RWPE1 (cell line): ENCODE measurements at regions not wholly inside any gene's neighbourhood (a gene's known extent, or its start where the extent isn't known, plus 50 kb on each side); places are given as distances from the start of the nearest gene placed in this dataset.

Experiments used
- CTCF ChIA-PET: fragments of 350-600 bp; sonication (Branson Sonifier 250); formaldehyde crosslinking; extraction: SDS; loops from one replicate; lab custom pipeline; 2021; lab: Yijun Ruan, JAX
- POLR2A ChIA-PET: fragments of 400-600 bp; formaldehyde crosslinking; extraction: SDS; loops from one replicate; lab custom pipeline; 2020; ENCODE audit warnings: antibody characterized with exemption; ENCODE audit not compliant: low non-redundant PET; lab: Yijun Ruan, JAX
- DNase-seq: peaks from one replicate; pipeline ENCODE4 v3.0.0; 2012; ENCODE audit warnings: low spot score
- H3K27ac ChIP-seq: fragments of 450-650 bp; 2 replicates; pipeline ENCODE4 v1.5.1; 2017
- TF ChIP-seq, protein P1 (sequence below): fragments of 450-650 bp; conservative IDR thresholded peaks from 2 replicates; pipeline ENCODE4 v1.5.1; 2017; ENCODE audit warnings: low read depth, mild to moderate bottlenecking

DNA sequence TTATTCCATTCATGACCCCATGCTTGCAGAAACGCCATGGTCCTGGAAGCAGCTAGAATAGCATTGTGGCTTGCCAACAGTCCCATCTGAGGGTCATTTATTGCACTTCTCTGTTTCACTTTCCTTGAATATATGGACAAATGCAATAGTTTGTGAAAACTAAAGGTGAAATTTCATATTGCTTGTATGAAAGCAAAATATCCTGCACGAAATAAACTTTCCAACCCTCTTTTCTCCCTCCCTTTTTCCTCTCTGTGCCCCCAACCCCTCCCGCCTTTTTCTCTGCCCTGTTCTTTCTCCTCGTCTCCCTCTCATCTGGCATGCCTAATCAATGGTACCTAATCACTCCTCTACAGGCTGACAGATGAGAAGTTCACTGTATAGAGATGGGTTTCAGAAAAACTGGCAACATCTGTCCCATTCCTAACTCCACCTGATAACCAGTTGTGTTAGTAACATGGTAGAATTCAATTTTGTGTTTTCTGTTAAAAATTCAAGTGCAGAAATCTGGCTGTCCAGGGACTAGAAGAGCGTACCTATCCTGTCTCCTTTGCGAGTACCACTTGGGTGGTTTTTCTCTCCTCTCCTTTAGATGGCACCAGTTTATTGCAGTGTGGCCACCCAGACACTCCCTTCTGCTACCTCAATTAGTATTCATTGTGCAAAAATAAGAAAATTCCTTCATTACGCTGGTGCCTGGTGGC is 198.6 kb downstream of the FOXA2 start:
- DNase-seq: peak; percentile 38
- POLR2A ChIA-PET: no interaction called here
- CTCF ChIA-PET: interaction anchor here (0.6 to 0.7 kb wide), 3 partner anchors 21 to 1354 kb away, joined by 3 to 5 read pairs (median 3); no protein-coding TSS in a partner anchor

GRCh38 chr20:22384978-22385377 is 199.4 kb downstream of the FOXA2 start:
- POLR2A ChIA-PET: interaction anchor here (0.6 kb wide), 1 partner anchor 33 kb away, joined by 7 read pairs; no protein-coding TSS in a partner anchor
- TF ChIP-seq, protein P1, sequence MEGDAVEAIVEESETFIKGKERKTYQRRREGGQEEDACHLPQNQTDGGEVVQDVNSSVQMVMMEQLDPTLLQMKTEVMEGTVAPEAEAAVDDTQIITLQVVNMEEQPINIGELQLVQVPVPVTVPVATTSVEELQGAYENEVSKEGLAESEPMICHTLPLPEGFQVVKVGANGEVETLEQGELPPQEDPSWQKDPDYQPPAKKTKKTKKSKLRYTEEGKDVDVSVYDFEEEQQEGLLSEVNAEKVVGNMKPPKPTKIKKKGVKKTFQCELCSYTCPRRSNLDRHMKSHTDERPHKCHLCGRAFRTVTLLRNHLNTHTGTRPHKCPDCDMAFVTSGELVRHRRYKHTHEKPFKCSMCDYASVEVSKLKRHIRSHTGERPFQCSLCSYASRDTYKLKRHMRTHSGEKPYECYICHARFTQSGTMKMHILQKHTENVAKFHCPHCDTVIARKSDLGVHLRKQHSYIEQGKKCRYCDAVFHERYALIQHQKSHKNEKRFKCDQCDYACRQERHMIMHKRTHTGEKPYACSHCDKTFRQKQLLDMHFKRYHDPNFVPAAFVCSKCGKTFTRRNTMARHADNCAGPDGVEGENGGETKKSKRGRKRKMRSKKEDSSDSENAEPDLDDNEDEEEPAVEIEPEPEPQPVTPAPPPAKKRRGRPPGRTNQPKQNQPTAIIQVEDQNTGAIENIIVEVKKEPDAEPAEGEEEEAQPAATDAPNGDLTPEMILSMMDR: no peak
- no peak for DNase-seq
- CTCF ChIA-PET: no interaction called here
- no peak overlapping the region; the same call in 1 of the 2 replicates for H3K27ac ChIP-seq

More for the DNA sequence above, 198.6 kb downstream of the FOXA2 start:
- TF ChIP-seq, protein P1: no peak; the same call in 1 of the 2 replicates
- H3K27ac ChIP-seq: no peak overlapping the region

DNA sequence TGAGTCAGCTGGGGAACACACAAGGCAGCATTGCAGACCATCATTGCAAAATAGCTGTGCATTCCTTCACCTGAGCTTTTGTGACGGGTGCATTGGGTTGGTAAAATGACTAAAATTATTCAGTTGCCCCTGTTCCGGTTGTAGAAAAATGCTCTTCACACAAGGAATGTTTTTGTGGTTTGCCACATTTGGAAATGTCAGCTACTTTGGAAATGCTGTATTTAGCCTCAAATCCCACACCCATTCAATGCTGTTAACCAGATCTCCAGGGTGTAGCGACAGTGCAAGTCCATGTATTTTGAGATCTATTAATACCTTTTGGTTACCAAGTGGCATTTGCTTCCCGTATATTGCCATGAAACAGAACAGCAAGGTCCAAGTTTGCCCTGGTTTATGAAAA is 201.2 kb downstream of the FOXA2 start:
- no peak for DNase-seq
- H3K27ac ChIP-seq: peak overlapping the region; percentile 86
- ChIA-PET CTCF (interaction anchor here (0.6 kb wide), 1 partner anchor 664 kb away, joined by 3 read pairs; no protein-coding TSS in a partner anchor), POLR2A (no interaction called here)
- TF ChIP-seq, protein P1: no peak

DNA sequence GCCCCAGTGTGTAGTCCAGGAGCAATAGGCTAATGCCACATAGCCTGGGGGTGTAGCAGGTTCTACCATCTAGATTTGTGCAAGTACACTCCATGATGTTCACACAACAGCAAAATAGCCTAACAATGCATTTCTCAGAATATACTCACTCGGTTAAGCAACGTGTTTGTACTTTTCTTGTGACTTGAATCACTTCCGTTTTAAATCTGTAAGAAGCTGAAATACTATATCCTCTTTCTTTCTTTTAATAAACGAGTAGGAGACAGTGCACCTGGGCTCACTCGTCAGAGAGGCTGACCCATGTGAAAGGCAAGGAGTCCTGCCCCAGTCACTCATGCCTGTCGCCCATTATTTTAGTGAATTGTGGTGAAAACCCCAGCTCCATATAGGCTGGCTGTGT is 201.6 kb downstream of the FOXA2 start:
- CTCF ChIA-PET: interaction anchor here (0.6 kb wide), 1 partner anchor 664 kb away, joined by 3 read pairs; no protein-coding TSS in a partner anchor
- POLR2A ChIA-PET: interaction anchor here (0.6 kb wide), 1 partner anchor 12 kb away, joined by 3 read pairs; no protein-coding TSS in a partner anchor
- TF ChIP-seq, protein P1: no peak
- peak; percentile 63 for DNase-seq
- peak overlapping the region; percentile 86 for H3K27ac ChIP-seq

DNA sequence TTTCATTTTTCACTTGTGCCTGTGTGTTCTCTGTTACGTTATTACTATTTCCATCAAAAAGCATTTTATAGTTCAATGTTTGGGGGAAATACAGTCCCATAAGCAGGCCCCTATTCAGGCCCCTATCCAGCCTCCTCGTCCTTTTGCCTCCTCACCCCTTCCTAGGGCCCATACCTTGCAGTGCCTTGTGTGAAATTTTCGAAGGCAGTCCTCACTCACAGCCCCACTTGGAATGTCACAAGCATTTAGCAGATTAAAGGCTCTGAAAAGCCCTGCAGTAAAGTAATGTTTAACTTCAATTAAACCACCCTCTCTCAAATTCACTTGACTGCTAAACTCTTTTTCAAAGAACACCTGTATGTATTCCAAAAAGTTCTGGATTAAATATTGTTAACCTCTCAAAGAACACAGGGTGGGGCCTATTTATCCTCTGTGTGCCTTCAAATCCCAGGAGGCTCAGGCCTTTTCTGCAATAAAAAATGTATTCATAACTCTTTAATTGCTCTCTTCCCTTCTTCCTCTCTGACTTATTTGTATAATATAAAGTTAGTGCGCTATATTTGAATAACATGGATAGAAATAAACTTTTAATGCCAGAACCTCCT is 202.5 kb downstream of the FOXA2 start:
- ChIA-PET POLR2A (interaction anchor here (0.6 kb wide), 1 partner anchor 13 kb away, joined by 3 read pairs; no protein-coding TSS in a partner anchor), CTCF (no interaction called here)
- DNase-seq: no peak
- H3K27ac ChIP-seq: no peak overlapping the region
- TF ChIP-seq, protein P1: no peak

GRCh38 chr20:22379472-22379871 is 204.9 kb downstream of the FOXA2 start:
- POLR2A ChIA-PET: no interaction called here
- DNase-seq: peak; percentile 91
- CTCF ChIA-PET: interaction anchor here (0.7 kb wide), 1 partner anchor 1610 kb away, joined by 3 read pairs; no protein-coding TSS in a partner anchor
- TF ChIP-seq, protein P1: no peak
- H3K27ac ChIP-seq: peak overlapping the region; percentile 82
